LoVo (cell line): ENCODE measurements at regions not wholly inside any gene's neighbourhood (a gene's known extent, or its start where the extent isn't known, plus 50 kb on each side); places are given as distances from the start of the nearest gene placed in this dataset.

ENCODE experiments used
- DNase-seq: peaks from one replicate; pipeline ENCODE4 v3.0.0-alpha.2; 2016; ENCODE audit warnings: low spot score

DNA sequence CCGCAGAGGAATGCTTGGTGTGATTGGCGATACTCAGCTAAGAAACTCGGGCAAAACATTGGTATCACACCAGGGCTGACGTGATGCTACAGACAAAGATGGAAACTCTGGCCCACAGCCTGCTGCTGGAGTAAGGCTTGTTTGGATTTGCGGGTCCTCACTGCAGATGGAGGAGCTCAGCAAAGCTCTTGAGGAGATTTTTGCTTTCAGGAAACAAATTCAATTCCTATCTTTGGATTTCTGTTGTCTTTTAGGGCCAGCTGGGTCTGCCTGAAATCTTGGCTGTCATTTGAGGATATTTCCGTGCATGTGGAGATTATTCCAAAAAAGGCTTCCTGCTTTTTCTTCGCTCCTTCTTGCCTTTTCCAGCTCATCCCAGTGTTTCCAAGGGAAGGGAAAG, 475.8 kb downstream of the TSN start:
- DNase-seq: no peak

DNA sequence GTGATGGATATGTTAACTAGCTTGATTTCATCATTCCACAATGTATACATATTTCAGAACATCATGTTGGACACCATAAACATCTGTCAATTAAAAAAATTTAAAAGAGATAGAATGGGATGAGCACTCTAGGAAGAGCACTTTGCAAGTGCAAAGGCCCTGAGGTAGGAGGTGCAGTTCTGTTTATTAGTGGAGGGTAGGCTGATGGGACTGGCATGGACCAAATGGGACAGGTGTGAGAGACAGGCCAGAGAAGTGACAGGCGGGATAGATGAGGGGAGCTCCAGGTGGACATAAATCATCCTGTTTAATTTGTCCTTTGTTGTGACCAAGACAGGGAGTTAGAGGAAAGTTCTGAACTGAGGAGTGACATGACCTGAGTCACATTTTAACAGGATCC, 477.9 kb downstream of the TSN start:
- DNase-seq: no peak

DNA sequence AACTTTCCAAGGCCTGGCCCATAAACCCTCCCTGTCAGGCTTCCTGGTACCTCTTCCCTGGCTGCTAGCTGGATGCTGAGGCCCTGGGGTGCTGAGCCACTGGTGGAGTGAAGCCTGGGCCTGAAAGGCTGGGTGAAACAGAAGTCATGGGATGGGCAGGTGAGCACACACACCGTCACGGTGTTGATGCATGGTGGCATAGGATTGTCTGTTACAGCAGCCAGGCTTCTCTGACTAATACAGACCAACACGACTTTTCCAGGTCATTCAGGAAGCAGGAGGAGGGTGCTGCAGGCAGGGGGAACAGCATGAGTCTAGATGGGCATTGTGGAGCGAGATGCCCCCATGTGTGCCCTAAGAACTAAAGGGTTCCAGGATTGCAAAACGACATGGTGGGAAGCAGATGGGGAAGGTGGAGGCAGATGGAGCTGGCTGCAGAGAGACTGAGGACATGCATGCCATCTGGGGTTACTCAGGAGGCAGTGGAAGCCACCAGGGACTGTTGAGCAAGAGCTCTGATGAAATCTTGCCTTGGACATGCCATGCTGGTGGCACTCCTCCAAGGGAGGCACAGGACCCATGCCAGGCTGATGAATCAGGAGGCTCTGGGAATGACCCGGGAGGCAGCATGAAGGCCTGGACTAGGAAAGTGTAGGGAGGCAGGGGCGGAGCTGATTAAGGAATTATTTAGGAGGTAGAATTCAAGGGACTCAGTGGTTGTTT, 480.9 kb downstream of the TSN start:
- peak; percentile 27 for DNase-seq

DNA sequence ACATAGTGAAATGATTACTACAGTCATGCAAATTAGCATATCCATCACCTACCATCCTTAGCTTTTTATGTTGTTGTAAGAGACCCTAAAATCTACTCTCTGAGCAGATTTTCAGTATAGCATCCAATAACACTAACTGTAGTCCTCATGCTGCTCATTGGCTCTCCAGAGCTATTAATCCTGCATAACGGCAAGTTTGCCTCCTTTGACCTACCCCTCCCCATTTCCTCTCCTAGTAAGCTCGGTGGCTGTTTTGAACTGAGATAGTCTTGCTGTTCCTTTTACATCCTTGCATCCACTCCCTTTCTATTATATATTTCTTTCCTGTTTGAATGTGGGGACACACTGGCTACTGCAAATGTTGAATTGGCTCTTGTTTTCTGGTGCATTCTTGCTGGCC, 481.5 kb downstream of the TSN start:
- no peak for DNase-seq

DNA sequence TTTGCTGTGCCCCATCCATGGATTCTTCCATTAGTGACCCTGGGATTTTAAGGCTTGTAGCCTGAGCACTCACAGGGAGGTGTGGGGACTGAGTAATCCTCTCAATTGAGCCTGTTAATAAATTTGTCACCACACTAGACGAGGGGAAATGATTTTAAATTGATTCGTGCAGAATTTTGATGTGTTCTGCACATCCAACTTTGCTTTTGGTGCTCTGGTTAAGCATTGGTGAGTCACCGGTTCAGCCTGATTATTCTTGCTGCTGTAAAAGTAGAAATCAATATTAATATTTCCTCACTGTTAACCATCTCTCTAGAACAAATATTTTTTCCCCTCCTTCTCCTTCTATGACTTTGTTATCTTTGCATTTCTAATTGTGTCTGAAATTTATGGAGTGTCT, 482.0 kb downstream of the TSN start:
- DNase-seq: no peak

DNA sequence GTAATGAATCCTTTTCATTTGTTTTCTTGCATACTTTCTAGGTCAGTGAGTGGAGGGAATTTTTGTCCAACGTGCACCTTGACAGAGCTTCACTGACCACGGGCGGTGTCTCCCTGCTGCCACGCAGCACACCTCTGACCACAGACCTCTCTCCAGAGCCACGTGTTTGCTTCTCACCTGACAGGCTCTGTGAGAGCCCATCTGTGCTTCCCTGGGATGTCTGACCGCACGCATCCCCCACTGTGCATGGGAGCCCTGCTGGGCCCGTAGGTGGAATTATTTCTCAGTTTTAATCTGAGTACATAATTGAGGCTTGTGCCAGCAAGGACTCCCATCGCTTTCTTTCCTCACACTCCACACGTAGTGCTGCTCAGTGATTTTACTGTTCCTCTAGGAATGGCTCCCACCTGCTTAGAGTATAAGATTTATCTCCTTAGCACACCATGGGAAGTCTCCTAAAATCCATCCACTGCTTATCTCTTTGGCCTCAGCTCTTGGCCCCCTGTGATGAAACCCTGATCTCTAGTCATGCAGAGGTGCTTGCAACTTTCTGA, 482.6 kb downstream of the TSN start:
- no peak for DNase-seq

DNA sequence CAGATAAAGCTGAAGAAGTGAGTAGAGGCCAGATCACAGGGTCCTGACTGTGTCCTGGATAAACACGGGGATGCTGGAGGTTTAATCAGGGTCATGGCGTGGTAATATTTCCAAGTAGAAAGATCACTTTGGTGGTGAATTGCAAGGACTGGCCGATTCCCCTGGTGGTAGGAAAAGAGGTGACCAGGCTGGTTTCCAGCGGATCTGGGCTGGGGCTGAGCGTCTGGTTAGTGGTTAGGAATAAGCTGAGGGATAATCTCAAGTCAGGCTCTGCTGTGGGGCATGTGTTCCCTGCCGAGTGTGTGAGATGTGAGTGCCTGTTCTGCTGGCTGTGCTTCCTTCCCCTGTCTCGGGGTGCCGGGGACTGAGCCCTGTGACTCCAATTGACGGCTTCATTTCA, 484.0 kb downstream of the TSN start:
- DNase-seq: no peak

DNA sequence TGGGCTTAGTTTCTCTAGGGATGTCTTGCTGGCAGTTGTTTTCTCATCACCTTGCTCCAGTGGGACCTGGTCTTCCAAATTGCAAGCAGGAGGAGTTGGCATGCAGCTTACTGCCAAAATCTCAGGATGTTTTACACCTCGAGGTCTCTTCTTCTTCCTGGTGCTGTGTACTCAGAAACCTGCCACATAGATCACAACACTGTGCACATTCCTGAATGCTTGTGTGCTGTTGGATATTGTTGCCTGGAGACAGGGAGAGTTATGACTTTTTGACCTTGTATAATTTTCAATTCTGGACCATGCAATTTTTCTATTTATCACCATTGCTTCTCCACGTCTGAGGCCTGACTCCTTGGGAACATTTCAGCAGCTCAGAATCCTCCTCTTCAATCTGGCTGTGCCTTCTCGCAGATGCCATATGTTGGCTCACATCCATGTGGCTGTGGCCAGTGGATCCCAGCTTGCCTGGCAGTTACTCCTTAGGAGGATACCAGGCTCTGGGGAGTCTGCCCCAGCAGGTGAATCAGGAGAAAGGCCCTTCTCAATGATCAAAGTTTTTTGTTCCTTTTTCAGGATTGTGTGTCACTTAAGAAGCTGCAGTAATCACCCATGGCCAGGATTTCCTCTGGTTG, 489.3 kb downstream of the TSN start:
- DNase-seq: no peak

DNA sequence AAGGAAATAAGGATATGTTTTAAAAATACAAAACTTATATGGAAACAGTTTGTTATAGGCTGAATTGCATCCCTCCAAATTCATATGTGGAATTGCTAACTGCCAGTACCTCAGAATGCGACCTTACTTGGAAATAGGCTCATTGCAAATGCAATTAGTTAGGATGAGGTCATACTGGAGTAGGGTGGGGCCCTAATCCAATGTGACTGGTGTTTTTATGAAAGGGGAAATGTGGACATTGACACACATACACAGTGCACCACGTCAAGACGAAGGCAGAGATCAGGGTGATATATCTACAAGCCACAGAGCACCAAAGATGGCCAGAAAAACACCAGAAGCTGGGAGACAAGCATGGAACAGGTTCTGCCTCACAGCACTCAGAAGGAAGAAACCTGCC, 494.2 kb downstream of the TSN start:
- no peak for DNase-seq

DNA sequence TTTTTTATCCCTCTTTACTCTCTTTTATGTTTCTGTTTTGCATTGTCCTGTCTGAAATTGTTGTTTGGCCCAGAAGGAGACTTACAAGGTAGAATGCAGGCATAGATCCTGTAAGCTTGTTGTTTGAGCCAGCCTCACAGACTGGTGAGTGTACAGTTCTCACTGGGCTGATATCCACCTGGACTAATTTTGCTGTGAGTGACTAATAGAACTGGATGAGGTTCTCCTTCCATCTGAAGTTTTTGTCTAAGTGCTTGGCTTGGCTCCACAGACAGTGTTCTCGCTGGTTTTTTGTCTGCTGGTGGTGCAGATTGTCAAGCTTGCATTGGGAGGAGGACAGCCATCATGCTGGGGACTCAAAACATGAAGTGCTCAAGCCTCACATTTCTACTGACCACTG, 495.7 kb downstream of the TSN start:
- DNase-seq: no peak

DNA sequence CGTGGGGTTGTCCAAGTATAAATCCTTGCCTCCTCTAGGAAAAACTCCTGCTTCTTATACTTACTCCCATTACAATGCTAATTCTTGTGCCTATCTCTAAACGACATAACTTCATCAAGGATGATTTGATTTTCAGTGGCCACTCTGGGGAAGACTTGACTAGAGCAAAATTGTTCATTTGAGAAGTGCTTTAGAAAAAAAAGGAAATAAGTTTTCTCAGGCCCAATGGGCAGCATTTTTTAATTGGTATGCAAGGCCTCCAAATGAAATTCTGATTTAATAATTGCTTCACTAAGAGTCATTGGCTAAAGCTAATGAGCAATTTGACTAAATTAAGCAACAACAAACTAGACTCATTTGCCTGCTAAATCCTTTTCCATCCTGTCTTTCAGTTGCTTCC, 496.1 kb downstream of the TSN start:
- DNase-seq: no peak

DNA sequence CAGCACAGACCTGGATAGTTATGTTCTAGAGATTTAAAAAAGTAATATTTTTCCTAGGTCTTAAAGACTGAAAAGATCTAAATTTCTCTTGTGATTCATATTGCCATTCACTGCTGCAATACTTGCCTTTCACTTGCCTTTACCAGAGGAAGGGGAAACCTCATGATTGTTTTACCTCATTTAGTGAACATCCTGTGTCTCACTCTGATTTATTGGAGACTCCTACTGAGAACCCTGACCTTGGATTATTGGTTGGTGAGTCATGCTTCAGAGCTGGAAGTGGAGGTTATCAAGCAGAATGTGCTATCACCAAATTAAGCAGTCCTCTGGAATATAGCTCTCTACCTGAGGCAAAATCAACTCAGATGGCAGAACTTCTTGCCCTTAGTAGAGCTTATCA, 500.5 kb downstream of the TSN start:
- no peak for DNase-seq

DNA sequence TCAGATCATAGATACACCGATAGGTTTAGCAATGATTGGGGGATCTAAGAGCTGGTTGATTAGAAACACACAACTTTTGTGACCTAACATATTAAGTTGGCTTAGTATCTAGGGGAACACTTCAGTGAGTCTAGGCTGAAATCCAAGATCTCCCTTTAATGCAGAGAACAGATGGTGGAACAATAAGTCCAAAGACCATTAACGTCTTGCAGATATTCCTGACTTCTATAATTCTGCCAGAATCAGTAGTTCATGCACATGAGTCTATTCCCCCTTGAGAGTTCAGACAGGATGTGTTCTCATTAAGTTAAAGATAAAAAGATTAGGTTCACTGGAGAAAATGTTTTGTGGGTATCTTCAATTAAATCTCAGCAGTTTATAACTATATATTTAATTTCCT, 506.5 kb downstream of the TSN start:
- DNase-seq: no peak

DNA sequence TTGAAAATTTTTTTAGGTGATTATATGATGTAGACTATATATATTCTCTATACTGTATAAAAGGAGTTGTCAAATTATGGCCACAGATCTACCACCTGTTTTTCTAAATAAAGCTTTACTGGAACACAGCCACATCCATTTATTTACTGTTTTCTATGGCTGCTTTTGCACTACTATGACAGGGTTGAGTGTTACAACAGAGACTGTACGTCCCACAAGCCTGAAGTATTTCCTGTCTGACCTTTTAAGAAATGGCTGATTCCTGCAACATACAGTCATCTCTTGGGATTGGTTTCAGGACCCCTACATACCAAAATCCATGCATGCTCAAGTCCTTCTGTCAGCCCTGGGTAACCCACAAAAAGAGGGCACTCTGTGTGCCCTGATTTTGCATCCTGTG, 508.3 kb downstream of the TSN start:
- DNase-seq: no peak

DNA sequence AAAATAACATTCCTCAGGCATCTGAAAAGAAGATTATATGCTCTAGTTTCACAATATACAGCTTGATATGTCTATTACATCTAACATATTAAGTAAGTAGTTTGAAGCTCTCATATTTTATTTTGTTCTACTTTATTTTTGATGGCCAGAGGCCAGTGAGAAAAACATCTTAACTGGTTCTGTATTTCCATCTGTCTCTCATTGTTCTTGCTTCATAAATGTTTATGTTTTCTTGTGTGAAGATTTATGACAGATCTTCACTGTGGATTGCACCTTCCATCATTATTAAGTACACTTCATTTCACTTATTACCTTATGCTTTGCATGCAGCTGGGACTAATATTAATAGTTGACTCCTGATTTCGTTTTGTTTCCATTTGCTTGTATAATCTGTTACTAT, 511.2 kb downstream of the TSN start:
- DNase-seq: no peak

DNA sequence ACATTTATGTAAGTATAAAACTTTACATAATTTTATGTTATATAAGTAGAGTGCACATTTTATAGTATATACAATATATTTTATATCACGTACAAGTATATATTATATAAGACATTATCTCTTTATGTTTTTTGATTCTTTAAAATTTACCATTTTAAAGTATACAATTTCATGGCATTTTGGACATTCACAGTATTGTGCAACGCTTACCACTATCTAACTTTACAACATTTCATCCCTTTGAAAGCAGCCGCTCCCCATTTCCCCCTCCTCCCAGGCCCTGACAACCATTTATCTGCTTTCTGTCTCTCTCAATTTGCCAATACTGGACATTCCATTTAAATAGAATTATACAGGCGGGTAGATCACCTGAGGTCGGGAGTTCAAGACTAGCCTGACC, 512.5 kb downstream of the TSN start:
- DNase-seq: no peak

DNA sequence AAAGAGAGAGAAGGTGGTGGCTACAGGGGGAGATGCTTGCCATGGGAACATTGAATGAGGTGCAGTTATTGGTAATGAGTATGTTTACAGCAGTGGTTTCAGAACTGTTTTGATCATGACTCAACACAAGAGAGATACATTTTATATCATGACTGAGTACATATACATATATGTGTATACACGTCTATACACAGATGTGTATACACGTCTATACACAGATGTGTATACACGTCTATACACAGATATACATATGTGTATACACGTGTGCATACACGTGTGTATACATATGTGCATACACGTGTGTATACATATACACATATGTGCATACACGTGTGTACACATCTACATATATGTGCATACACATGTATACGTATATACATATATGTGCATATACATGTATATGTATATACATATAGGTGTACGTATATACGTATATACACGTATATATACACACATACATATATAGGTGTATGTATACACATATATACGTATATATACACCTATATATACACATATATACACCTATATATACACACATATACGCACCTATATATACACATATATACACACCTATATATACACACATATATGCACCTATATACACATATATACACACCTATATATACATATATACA, 518.5 kb downstream of the TSN start:
- DNase-seq: no peak

DNA sequence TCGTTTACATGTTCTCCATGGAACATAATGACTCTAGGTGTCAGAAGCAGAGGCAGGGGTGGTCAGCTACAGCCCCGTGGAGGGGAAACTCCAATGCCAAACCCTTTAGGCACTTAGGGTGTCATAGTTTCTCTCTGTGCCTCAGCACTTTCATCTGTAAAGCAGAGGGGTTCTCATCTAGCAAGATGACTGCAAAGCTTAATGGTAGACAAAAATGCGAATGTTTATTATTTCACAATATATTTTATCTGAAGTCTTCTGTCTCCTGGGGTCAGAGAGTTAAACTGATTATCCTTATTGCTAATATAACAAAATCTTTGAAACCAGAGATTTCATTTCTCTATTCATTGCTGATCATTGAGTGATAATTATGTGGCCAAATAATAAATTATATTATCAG, 522.5 kb downstream of the TSN start:
- no peak for DNase-seq

DNA sequence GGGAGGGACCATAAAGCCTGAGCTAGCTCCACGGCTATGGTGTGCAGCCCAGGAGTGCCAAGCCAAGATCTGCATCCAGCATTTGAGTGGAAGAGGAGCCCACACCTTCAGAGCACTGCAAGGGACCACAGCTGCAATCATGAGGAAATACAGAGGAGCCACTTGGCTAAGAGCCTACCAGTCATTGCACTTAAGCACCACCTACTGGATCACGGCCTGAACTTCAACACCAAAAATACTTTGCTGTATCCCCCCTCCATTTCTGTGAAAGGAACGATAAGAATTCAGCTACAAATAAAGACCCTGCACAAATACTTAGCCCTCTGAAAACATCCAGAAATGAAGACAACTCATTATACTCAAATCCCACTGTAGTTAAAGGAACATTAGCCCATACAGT, 545.3 kb downstream of the TSN start:
- DNase-seq: peak; percentile 15

DNA sequence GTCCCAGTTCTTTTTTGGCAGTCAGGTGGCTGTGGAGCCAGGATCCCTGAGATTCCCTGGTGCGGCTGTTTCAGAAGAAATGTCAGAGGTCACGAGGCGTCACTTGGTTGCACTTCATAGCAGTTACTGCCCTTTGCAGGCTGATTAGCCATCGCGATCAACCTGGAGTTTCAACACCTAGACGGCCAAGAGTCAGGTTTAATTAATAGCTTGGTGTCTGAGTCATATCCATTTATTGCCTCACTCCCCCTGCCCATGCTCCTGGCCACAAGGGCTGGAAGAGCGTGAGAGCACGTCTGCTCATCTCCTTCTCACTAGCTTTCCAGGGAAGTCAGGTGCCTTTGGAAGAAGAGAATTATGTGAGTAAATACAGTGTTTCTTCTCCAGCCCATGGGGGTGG, 552.3 kb downstream of the TSN start:
- no peak for DNase-seq

DNA sequence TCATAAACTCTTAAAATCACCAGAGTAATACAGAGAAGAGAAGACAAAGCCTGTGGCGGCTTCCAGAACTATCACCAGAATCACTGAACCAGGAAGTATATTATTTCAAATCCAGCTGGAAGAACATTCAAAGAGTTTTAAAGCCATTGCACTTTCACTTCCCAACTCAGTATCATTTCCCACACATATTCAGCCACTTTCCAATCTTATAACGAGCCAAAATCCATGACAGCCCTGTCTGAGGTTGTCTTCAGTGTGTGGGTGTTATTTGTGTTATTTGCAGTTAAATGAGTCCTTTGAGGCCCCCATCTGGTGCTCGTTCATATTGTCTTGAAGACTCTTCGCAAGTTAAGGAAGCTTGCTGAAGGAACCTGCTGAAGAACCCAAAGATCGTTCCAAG, 559.9 kb downstream of the TSN start:
- DNase-seq: no peak

DNA sequence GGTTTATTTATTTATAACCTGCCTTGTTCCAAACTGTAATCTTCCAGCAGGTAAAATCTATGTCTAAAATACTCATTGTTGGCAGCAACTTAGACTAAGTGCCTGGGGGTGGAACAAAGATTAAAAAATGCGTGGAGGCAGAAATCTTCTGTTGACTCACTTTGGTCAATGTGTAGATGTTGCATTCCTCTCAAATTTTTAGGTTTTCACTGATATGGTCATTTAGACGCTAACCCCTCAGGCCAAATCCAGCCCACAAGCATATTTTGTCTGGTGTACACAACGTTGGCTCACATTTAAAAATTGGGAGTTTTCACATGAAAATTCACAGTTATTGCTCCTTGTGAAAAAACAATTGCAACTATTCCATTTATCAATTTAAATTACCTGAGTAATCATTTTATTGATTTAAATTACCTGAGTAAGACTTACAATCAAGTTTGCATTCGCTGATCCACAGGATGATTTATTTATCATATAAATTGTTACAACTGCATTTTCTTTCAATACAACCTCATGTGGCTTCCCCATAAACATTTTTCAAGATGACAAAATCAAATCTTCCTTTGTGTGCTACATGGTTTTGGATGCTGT, 564.2 kb downstream of the TSN start:
- DNase-seq: no peak

DNA sequence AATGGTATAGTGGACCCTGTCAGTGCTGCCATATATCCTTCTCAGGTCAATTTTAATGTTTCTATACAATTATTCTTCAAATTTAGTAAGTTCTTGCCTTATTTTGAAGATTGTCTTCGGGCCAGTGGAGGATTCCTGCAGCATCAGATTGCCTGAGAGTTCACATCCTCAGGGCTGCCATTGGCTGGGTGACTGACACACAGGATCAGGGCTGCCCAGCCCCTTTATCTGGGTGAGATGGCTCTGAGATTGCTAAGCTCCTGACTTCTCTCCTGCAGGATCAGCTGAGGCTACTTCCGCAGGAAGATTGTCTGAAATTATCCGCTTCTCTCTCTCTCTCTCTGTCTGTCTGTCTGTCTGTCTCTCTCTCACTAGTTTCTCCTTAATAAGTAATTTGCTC, 567.4 kb downstream of the TSN start:
- no peak for DNase-seq
